PC-9 (cell line): ENCODE measurements at regions not wholly inside any gene's neighbourhood (a gene's known extent, or its start where the extent isn't known, plus 50 kb on each side); places are given as distances from the start of the nearest gene placed in this dataset.

Source experiments
- EZH2 ChIP-seq: fragments of 200-600 bp; sonication (generic); IDR thresholded peaks from 2 replicates; pipeline ENCODE4 v1.8.0; 2017; ENCODE audit warnings: antibody characterized with exemption, low read depth
- TF ChIP-seq, protein P1 (sequence below): fragments of 200-600 bp; sonication (generic); conservative IDR thresholded peaks from 2 replicates; pipeline ENCODE4 v1.6.1; 2017; ENCODE audit warnings: mixed run types, antibody characterized with exemption, mild to moderate bottlenecking, moderate library complexity

- no peak for TF ChIP-seq EZH2
- TF ChIP-seq, protein P1, sequence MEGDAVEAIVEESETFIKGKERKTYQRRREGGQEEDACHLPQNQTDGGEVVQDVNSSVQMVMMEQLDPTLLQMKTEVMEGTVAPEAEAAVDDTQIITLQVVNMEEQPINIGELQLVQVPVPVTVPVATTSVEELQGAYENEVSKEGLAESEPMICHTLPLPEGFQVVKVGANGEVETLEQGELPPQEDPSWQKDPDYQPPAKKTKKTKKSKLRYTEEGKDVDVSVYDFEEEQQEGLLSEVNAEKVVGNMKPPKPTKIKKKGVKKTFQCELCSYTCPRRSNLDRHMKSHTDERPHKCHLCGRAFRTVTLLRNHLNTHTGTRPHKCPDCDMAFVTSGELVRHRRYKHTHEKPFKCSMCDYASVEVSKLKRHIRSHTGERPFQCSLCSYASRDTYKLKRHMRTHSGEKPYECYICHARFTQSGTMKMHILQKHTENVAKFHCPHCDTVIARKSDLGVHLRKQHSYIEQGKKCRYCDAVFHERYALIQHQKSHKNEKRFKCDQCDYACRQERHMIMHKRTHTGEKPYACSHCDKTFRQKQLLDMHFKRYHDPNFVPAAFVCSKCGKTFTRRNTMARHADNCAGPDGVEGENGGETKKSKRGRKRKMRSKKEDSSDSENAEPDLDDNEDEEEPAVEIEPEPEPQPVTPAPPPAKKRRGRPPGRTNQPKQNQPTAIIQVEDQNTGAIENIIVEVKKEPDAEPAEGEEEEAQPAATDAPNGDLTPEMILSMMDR = no peak
These were observed 233.0 kb upstream of the NRIP1 start for GRCh38 chr21:15297824-15298223.
